ENCODE measurements at regions not wholly inside any gene's neighbourhood (a gene's known extent, or its start where the extent isn't known, plus 50 kb on each side); places are given as distances from the start of the nearest gene placed in this dataset.

GRCh38 chr13:86080340-86080995, 281.2 kb upstream of the SLITRK6 start:
- no peak for TF ChIP-seq CTCF (IDR thresholded peaks at IDR 0.05)
- TF ChIP-seq ZFX (IDR thresholded peaks at IDR 0.05; ENCODE audit: borderline replicate concordance) = no peak
